Astrocyte (in vitro differentiated cells and primary cell): ENCODE measurements at regions not wholly inside any gene's neighbourhood (a gene's known extent, or its start where the extent isn't known, plus 50 kb on each side); places are given as distances from the start of the nearest gene placed in this dataset.

Source experiments
- EZH2 ChIP-seq: IDR thresholded peaks from 2 replicates; pipeline ENCODE4 v1.6.1; 2012; ENCODE audit warnings: mild to moderate bottlenecking, low read length, inconsistent platforms; ENCODE audit not compliant: insufficient read depth
- TF ChIP-seq, protein P1 (sequence below): IDR thresholded peaks from 2 replicates; pipeline ENCODE4 v1.5.1; 2011; ENCODE audit warnings: low read depth, mild to moderate bottlenecking, inconsistent platforms, low read length, moderate library complexity; ENCODE audit not compliant: insufficient read depth

DNA sequence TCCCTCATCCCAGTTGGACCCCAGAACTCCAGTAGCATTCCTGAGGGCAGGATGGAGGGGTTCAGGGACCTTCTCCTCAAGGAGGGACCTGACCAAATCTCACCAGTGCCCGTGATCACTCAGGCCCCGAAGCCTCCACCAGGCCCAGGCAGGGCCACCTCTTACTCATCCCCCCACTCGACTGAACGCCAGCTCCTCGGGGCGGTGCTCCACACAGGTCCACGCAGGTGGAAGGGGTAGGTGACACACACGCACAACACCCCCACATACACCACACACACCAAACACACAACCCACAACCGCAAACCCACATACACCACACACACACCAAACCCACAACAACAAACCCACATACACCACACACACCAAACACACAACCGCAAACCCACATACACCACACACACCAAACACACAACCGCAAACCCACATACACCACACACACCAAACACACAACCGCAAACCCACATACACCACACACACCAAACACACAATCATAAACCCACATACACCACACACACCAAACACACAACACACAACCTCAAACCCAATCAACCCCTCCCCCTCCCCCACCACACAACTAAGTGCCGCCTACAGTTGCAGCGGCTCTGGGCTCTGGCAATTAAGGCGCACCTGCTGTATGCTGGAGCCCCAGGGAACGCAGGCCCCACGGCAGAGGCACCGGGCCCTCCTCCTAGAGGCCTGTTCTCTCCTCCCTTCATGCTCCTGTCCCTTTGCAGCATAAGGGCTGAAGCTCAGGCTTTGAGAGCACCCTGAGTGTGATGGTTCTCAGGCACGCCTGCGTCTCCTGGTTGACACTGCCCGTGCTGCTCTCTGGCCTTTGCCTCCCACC, 1318.1 kb downstream of the TBC1D22A start:
- TF ChIP-seq, protein P1, sequence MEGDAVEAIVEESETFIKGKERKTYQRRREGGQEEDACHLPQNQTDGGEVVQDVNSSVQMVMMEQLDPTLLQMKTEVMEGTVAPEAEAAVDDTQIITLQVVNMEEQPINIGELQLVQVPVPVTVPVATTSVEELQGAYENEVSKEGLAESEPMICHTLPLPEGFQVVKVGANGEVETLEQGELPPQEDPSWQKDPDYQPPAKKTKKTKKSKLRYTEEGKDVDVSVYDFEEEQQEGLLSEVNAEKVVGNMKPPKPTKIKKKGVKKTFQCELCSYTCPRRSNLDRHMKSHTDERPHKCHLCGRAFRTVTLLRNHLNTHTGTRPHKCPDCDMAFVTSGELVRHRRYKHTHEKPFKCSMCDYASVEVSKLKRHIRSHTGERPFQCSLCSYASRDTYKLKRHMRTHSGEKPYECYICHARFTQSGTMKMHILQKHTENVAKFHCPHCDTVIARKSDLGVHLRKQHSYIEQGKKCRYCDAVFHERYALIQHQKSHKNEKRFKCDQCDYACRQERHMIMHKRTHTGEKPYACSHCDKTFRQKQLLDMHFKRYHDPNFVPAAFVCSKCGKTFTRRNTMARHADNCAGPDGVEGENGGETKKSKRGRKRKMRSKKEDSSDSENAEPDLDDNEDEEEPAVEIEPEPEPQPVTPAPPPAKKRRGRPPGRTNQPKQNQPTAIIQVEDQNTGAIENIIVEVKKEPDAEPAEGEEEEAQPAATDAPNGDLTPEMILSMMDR, result no peak
- no peak for TF ChIP-seq EZH2
